ENCODE measurements at regions not wholly inside any gene's neighbourhood (a gene's known extent, or its start where the extent isn't known, plus 50 kb on each side); places are given as distances from the start of the nearest gene placed in this dataset.

DNA sequence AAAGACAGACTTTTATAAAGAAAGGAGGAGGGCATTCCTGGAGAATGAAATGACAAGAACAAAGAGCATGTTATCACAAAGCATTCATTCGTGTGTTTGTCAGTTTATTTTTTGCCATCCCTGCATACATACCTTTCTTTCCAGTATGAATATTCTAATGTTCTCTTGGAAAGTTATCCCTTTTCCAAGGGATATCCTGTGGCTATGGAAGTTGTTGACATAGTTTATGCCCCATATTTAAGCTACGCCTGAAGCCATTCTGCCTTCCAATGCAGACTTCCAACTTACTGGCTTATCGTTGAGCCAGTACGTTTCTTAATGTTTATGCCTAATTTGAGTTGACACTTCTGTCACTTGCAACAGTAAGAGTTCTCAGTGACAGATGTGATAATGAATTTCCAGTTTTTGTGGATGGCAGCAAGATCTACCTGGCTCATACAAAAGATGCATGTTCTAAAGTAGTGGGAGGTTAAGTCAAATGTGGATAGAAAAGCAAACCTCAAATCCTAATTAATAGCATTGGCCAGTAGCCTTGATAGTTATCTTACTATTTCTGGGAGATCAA lies 133.3 kb upstream of the ANO3 start:
- Mint-ChIP-seq H3K27ac (no peak overlapping the region), H3K36me3 (ENCODE audit: low read depth) (no peaks in the 10 kb centered on the region), H3K27me3 (ENCODE audit: insufficient read depth) (no peaks in the 10 kb centered on the region), H3K4me3 (no peak overlapping the region), H3K9me3 (peaks cover 3% of the 10 kb centered on the region), H3K4me1 (ENCODE audit: low read depth) (no peaks in the 10 kb centered on the region)
- intact Hi-C loops (cut with micrococcal nuclease), result no loop called here
- DNase-seq (ENCODE audit: low spot score), result no peak

- no peaks in the 10 kb centered on the region for H3K4me1 Mint-ChIP-seq (ENCODE audit: low read depth)
- H3K27ac Mint-ChIP-seq, result no peak overlapping the region
- DNase-seq (ENCODE audit: low spot score), result no peak
- H3K36me3 Mint-ChIP-seq (ENCODE audit: low read depth), result no peaks in the 10 kb centered on the region
- no peak overlapping the region for H3K4me3 Mint-ChIP-seq
- H3K9me3 Mint-ChIP-seq, result peaks cover 3% of the 10 kb centered on the region
- intact Hi-C loops (cut with micrococcal nuclease), result no loop called here
- H3K27me3 Mint-ChIP-seq (ENCODE audit: insufficient read depth), result no peaks in the 10 kb centered on the region
These were observed 132.4 kb upstream of the ANO3 start for GRCh38 chr11:26199331-26200095.

DNA sequence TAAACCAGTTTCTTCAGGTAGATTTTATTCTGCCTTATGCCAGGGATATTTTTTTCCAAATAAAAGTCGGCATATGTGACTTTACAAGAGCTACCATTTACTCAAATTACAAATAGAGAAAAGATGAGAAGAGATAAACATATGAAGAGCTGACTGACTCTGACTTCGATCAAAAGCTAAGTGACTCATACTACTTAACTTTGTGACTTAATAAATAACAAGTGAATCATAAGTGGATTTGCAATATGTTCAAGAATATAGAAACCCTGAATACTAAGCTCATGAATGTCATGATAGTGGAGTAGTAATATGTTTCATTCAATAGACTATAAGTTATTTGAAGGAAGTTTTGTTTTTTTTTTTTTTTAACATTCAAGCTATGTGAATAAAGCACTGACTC lies 130.5 kb upstream of the ANO3 start:
- no peaks in the 10 kb centered on the region for H3K4me1 Mint-ChIP-seq (ENCODE audit: low read depth)
- H3K9me3 Mint-ChIP-seq, result no peaks in the 10 kb centered on the region
- DNase-seq (ENCODE audit: low spot score), result no peak
- intact Hi-C loops (cut with micrococcal nuclease), result no loop called here
- H3K27me3 Mint-ChIP-seq (ENCODE audit: insufficient read depth), result no peaks in the 10 kb centered on the region
- no peak overlapping the region for H3K27ac Mint-ChIP-seq
- no peak overlapping the region for H3K4me3 Mint-ChIP-seq
- no peaks in the 10 kb centered on the region for H3K36me3 Mint-ChIP-seq (ENCODE audit: low read depth)

- Mint-ChIP-seq H3K9me3 (no peaks in the 10 kb centered on the region), H3K4me3 (no peak overlapping the region), H3K36me3 (ENCODE audit: low read depth) (no peaks in the 10 kb centered on the region), H3K27ac (no peak overlapping the region), H3K27me3 (ENCODE audit: insufficient read depth) (no peaks in the 10 kb centered on the region), H3K4me1 (ENCODE audit: low read depth) (no peaks in the 10 kb centered on the region)
- intact Hi-C loops (cut with micrococcal nuclease), result no loop called here
- no peak for DNase-seq (ENCODE audit: low spot score)
These were observed 129.2 kb upstream of the ANO3 start for GRCh38 chr11:26202754-26203153.

DNA sequence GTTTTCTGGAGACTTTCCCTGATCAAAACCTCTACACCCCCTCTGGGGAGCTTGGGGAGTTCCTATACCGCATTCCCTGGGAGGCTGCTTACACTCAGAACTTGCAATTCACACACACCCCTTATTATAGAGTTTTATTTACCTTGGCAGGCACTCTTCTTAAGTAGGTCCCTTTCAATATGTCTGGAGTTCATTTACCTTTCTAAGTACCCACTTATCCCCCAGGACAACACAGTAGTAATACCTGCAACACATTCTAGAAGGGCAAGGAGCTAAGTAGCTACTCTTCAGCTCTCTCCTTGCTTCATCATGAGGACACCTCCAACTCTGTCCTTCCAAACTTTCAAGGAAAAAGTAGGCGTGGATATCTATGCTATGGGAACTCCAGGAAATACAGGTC lies 127.8 kb upstream of the ANO3 start:
- Mint-ChIP-seq H3K4me1 (ENCODE audit: low read depth) (no peaks in the 10 kb centered on the region), H3K4me3 (no peak overlapping the region), H3K9me3 (no peaks in the 10 kb centered on the region), H3K27me3 (ENCODE audit: insufficient read depth) (no peaks in the 10 kb centered on the region), H3K27ac (no peak overlapping the region), H3K36me3 (ENCODE audit: low read depth) (no peaks in the 10 kb centered on the region)
- no peak for DNase-seq (ENCODE audit: low spot score)
- intact Hi-C loops (cut with micrococcal nuclease), result no loop called here

DNA sequence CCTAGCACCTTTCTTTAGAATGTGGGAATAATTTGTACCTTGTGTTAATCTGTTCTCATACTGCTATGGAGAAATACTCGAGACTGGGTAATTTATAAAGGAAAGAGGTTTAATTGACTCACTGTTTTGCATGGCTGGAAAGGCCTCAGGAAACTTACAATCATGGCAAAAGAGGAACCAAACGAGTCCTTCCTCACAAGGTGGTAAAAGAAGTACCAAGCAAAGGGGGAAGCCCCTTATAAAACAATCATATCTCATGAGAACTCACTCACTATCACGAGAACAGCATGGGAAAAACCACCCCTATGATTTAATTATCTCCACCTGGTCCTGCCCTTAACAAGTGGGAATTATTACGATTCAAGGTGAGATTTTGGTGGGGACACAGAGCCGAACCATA lies 127.1 kb upstream of the ANO3 start:
- no peak overlapping the region for H3K27ac Mint-ChIP-seq
- H3K27me3 Mint-ChIP-seq (ENCODE audit: insufficient read depth), result no peaks in the 10 kb centered on the region
- no peak overlapping the region for H3K4me3 Mint-ChIP-seq
- intact Hi-C loops (cut with micrococcal nuclease), result no loop called here
- no peak for DNase-seq (ENCODE audit: low spot score)
- no peaks in the 10 kb centered on the region for H3K9me3 Mint-ChIP-seq
- H3K4me1 Mint-ChIP-seq (ENCODE audit: low read depth), result no peaks in the 10 kb centered on the region
- H3K36me3 Mint-ChIP-seq (ENCODE audit: low read depth), result no peaks in the 10 kb centered on the region

DNA sequence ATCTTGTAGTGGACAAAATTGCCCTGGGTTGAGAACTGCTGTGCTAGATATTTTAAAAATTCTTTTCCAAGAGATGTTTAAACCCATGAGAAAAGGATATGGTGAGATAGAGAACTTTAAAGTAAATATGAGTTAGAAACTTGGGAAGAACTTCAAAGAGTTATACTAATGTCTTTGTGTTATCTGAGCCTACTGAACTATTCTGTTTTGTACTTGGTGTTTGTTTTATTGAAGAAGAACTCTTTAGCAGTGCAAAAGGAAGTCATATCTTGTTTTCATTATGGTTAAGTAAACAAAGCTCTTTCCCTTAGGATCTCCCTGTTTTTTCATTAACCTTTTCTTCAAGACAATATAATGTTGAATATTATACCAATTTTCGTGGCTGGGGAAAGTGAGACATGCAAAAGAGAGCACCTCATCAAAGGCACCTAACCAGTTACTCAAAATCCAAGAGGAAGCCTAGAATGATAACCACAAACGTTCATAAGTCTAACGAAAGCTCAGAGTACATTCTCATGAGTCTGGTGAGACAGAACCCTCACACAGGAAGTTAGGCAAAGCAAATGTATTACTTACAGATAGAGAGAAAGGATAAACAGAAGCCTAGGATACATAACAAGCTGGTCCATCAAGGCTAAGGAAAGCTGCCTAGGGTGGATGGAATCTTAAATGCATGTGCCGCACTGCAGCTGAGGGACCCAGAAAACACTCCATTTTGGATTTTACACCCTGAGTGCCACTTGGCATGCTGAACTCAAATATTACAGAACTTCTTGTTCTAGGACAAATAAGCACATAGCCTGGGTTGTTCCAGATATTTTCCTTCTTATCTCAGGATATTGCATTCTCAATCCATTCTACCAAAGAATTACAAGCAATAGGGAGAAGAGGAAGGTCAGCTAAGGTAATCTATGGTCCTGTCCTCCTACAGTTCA lies 112.5 kb upstream of the ANO3 start:
- no peak overlapping the region for H3K27ac Mint-ChIP-seq
- H3K4me3 Mint-ChIP-seq, result no peak overlapping the region
- no peaks in the 10 kb centered on the region for H3K9me3 Mint-ChIP-seq
- H3K36me3 Mint-ChIP-seq (ENCODE audit: low read depth), result no peaks in the 10 kb centered on the region
- DNase-seq (ENCODE audit: low spot score), result no peak
- intact Hi-C loops (cut with micrococcal nuclease), result no loop called here
- no peaks in the 10 kb centered on the region for H3K4me1 Mint-ChIP-seq (ENCODE audit: low read depth)
- no peaks in the 10 kb centered on the region for H3K27me3 Mint-ChIP-seq (ENCODE audit: insufficient read depth)

DNA sequence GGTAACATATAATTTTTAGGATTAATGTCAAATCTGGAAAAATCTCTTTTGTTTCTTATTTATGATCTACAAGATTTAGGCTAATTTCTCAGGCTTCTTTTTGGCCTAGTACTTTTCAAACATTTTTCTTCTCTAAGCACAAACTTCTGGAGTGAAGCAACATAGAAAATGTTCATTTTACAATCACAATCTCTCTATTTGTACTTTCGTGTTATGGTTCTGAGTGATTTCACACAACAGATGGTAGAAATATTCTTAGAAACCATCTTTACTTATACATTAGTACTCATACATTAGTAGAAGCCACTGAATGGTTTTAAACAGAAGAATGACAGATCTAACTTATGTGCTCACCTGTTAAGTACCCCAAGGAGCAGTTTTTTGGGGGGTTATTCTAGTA lies 106.3 kb upstream of the ANO3 start:
- Mint-ChIP-seq H3K4me1 (ENCODE audit: low read depth) (no peaks in the 10 kb centered on the region), H3K4me3 (no peak overlapping the region), H3K9me3 (no peaks in the 10 kb centered on the region), H3K36me3 (ENCODE audit: low read depth) (no peaks in the 10 kb centered on the region), H3K27me3 (ENCODE audit: insufficient read depth) (no peaks in the 10 kb centered on the region), H3K27ac (no peak overlapping the region)
- intact Hi-C loops (cut with micrococcal nuclease), result no loop called here
- DNase-seq (ENCODE audit: low spot score), result no peak

- no peak overlapping the region for H3K27ac Mint-ChIP-seq
- no peaks in the 10 kb centered on the region for H3K36me3 Mint-ChIP-seq (ENCODE audit: low read depth)
- H3K27me3 Mint-ChIP-seq (ENCODE audit: insufficient read depth), result no peaks in the 10 kb centered on the region
- intact Hi-C loops (cut with micrococcal nuclease), result no loop called here
- DNase-seq (ENCODE audit: low spot score), result no peak
- H3K4me3 Mint-ChIP-seq, result no peak overlapping the region
- H3K4me1 Mint-ChIP-seq (ENCODE audit: low read depth), result no peaks in the 10 kb centered on the region
- H3K9me3 Mint-ChIP-seq, result no peaks in the 10 kb centered on the region
These were observed 104.6 kb upstream of the ANO3 start for GRCh38 chr11:26227301-26227746.

- intact Hi-C loops (cut with micrococcal nuclease), result no loop called here
- no peak overlapping the region for H3K4me3 Mint-ChIP-seq
- H3K27ac Mint-ChIP-seq, result no peak overlapping the region
- H3K27me3 Mint-ChIP-seq (ENCODE audit: insufficient read depth), result no peaks in the 10 kb centered on the region
- H3K9me3 Mint-ChIP-seq, result no peaks in the 10 kb centered on the region
- no peaks in the 10 kb centered on the region for H3K36me3 Mint-ChIP-seq (ENCODE audit: low read depth)
- H3K4me1 Mint-ChIP-seq (ENCODE audit: low read depth), result no peaks in the 10 kb centered on the region
- DNase-seq (ENCODE audit: low spot score), result no peak
These were observed 103.9 kb upstream of the ANO3 start for GRCh38 chr11:26227883-26228502.

- no peak overlapping the region for H3K27ac Mint-ChIP-seq
- no peak overlapping the region for H3K4me3 Mint-ChIP-seq
- intact Hi-C loops (cut with micrococcal nuclease), result no loop called here
- DNase-seq (ENCODE audit: low spot score), result no peak
- H3K4me1 Mint-ChIP-seq (ENCODE audit: low read depth), result no peaks in the 10 kb centered on the region
- no peaks in the 10 kb centered on the region for H3K36me3 Mint-ChIP-seq (ENCODE audit: low read depth)
- no peaks in the 10 kb centered on the region for H3K27me3 Mint-ChIP-seq (ENCODE audit: insufficient read depth)
- H3K9me3 Mint-ChIP-seq, result no peaks in the 10 kb centered on the region
These were observed 103.2 kb upstream of the ANO3 start for GRCh38 chr11:26228778-26229177.

GRCh38 chr11:26229257-26229656 lies 102.7 kb upstream of the ANO3 start:
- intact Hi-C loops (cut with micrococcal nuclease), result no loop called here
- no peak overlapping the region for H3K4me3 Mint-ChIP-seq
- H3K27me3 Mint-ChIP-seq (ENCODE audit: insufficient read depth), result no peaks in the 10 kb centered on the region
- H3K9me3 Mint-ChIP-seq, result no peaks in the 10 kb centered on the region
- no peaks in the 10 kb centered on the region for H3K36me3 Mint-ChIP-seq (ENCODE audit: low read depth)
- H3K27ac Mint-ChIP-seq, result no peak overlapping the region
- no peak for DNase-seq (ENCODE audit: low spot score)
- H3K4me1 Mint-ChIP-seq (ENCODE audit: low read depth), result no peaks in the 10 kb centered on the region

- no peaks in the 10 kb centered on the region for H3K9me3 Mint-ChIP-seq
- no peak overlapping the region for H3K4me3 Mint-ChIP-seq
- DNase-seq (ENCODE audit: low spot score), result no peak
- H3K27ac Mint-ChIP-seq, result no peak overlapping the region
- intact Hi-C loops (cut with micrococcal nuclease), result no loop called here
- no peaks in the 10 kb centered on the region for H3K4me1 Mint-ChIP-seq (ENCODE audit: low read depth)
- no peaks in the 10 kb centered on the region for H3K36me3 Mint-ChIP-seq (ENCODE audit: low read depth)
- H3K27me3 Mint-ChIP-seq (ENCODE audit: insufficient read depth), result no peaks in the 10 kb centered on the region
These were observed 101.9 kb upstream of the ANO3 start for GRCh38 chr11:26229981-26230380.

Measured in activated T-helper 1 cell treated with anti-CD3 and anti-CD28 coated beads, Interleukin-12 subunit alpha, Interleukin-12 subunit beta, Interleukin-2, Interleukin-4 antibody, amounts not matched to agents 30 ng/mL and 10 ng/mL and 1 ng/mL, durations not matched to agents 14 hours and 24 hours and 36 hours (primary cell).